GM10266 (cell line): ENCODE measurements at regions not wholly inside any gene's neighbourhood (a gene's known extent, or its start where the extent isn't known, plus 50 kb on each side); places are given as distances from the start of the nearest gene placed in this dataset.

ENCODE experiments used
- DNase-seq: peaks from one replicate; pipeline ENCODE4 v3.0.0; 2012; ENCODE audit errors: extremely low spot score
- CTCF ChIP-seq: IDR thresholded peaks from 2 replicates; pipeline ENCODE4 v1.5.1; 2012; ENCODE audit warnings: mild to moderate bottlenecking, low read depth; ENCODE audit not compliant: control insufficient read depth, insufficient read depth; ENCODE audit errors: missing control alignments

DNA sequence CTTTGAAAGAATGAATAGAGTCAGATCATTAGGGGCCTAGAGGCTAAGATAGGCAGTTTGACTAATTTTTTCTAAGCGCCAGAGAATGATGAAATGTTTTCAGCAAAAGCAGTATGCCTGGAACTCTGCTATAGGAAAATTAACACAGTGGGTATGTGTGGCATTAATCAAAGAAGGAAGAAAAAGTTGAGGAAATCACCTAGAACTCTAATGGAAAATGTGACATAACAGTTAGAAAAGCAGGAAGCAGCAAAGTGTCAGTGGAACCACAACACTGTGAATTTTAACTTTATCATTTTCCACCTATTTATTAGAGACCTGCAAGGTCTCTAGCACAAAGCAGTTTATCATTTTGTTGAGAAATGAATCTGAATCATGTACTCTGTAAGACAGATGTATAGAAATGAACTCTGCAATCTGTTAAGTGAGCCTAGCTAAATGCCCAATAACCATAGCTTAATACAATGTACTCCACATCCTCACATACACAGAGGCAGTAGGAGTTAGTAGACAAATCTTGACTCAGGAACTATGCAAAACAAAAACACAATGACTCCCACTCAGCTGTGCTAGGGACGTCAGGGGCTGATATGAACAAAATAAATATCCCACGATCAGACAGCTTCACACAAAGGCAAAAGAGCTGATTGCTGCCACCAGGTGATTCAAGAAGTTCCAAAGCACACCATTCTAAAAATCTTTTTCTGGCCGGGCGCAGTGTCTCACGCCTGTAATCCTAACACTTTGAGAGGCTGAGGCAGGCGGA lies 500.7 kb upstream of the NFIA start:
- DNase-seq, result no peak
- TF ChIP-seq CTCF, result no peak

DNA sequence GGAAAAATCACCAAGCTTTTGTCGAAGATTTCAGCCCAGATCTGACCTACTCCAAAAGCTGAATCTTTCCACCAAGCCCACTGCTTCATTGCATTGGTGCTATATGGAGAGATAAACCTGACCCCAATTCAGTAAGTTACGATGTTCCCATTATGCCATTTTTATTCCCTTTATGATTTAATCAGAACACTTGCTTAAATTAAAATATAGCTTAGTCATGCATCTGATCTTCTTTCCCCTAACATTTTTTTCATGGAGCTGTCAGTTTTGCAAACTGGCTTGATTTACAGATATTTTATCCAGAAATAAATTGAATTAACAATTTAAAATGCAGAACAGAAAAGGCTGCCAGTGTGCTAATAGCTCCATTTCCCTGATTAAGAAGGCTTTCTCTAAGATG lies 503.5 kb upstream of the C1orf87 start:
- no peak for TF ChIP-seq CTCF

GRCh38 chr1:60575326-60575977 lies 501.9 kb upstream of the C1orf87 start:
- DNase-seq, result no peak
- TF ChIP-seq CTCF, result no peak

More for the DNA sequence above, 503.5 kb upstream of the C1orf87 start:
- DNase-seq, result no peak

DNA sequence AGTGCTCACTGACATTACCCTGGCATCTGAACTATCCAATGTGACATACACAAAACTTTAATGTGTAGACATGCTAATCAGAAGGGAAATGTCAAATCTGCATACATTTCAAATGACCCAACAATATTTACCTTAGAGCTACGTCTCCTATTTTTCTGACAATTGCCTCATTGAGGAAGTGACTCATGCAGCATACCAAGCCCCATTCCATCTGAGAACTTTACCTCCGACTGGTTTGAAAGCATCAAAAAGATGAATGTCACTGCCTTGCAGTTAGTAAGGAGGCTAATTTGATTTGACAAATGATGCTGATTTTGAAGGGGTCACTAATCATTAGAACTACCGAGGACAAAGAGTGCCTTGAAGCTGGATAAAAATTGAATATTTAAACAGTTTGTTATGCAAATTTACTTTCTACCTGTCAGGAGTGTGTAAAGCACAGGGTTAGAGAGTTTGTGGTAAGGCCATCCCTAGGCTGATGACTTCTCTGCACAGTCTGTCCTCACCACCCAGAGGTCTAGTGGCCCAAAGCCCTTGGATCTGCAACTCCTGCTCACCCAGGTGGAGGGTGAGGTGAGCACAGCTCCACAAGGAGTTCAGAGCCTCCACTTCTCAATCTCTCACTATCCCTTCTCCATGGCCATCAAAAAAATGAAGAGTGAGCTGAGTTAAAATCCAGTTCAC lies 500.3 kb upstream of the C1orf87 start:
- no peak for DNase-seq
- no peak for TF ChIP-seq CTCF

- DNase-seq, result no peak
- TF ChIP-seq CTCF, result no peak
Observed at GRCh38 chr1:60573121-60573520, 499.6 kb upstream of the C1orf87 start.

- no peak for TF ChIP-seq CTCF
- no peak for DNase-seq
Observed at GRCh38 chr1:60572378-60572777, 498.8 kb upstream of the C1orf87 start.
